HG03432 (cell line): ENCODE measurements at regions not wholly inside any gene's neighbourhood (a gene's known extent, or its start where the extent isn't known, plus 50 kb on each side); places are given as distances from the start of the nearest gene placed in this dataset.
"Not testable (repeated sequence)": the region's sequence is repeated elsewhere in the genome, so short reads cannot be mapped to it uniquely, and the experiment has no call there.

Experiments used
- ATAC-seq: cut with Tn5 transposase; IDR thresholded peaks from one replicate; pipeline ENCODE4 v1.9.1; 2021; ENCODE audit warnings: mild to moderate bottlenecking, moderate library complexity; ENCODE audit not compliant: unreplicated experiment

DNA sequence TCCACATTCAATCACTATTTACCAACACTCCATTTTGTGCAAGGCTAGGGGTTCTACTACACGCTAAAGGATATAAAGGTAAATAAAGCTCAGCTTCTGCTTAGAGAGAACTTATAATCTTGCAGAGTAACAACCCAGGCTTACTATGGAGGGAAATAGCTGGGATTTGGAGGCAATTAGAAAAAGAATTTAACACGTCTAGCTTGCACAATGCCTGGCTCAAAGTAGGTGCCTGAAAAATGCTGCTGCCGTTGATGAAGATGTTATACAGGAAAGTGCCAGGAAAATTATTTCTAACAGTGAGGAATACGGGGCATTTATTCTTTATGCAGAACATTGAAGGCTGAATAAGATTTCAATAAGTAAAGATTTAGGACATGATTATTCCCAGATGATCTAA is 214.2 kb downstream of the KITLG start:
- no peak for ATAC-seq

- no peak for ATAC-seq
Measured at GRCh38 chr12:88367231-88367630, 213.0 kb downstream of the KITLG start.

DNA sequence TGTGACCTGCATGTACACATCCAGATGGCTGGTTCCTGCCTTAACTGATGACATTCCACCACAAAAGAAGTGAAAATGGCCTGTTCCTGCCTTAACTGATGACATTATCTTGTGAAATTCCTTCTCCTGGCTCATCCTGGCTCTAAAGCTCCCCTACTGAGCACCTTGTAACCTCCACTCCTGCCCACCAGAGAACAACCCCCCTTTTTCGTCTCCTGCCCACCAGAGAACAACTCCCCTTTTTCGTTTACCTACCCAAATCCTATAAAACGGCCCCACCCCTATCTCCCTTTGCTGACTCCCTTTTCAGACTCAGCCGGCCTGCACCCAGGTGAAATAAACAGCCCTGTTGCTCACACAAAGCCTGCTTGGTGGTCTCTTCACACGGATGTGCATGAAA is 212.2 kb downstream of the KITLG start:
- not testable (repeated sequence) for ATAC-seq

DNA sequence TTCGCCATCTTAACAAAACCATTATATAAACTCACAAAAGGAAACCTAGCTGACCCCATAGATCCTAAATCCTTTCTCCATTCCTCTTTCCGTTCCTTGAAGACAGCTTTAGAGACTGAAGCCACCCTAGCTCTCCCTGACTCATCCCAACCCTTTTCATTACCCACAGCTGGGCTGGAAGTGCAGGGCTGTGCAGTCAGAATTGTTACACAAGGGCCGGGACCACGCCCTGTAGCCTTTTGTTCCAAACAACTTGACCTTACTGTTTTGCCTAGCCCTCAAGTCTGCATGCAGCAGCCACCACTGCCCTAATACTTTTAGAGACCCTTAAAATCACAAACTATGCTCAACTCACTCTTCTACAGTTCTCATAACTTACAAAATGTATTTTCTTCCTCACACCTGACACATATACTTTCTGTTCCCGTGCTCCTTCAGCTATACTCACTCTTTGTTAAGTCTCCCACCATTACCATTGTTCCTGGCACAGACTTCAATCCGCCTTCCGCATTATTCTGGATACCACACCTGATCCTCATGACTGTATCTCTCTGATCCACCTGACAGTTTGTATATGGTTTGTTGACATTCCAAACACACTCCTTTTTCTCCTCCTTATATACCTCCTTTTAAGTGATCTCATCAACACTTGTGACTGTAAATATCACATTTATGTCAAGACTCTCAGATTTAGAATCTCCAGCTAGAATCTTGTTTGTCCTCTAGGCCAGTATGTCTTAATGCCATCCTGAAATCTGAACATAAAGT is 208.7 kb downstream of the KITLG start:
- ATAC-seq = no peak

GRCh38 chr12:88375306-88376305 is 204.7 kb downstream of the KITLG start:
- no peak for ATAC-seq

DNA sequence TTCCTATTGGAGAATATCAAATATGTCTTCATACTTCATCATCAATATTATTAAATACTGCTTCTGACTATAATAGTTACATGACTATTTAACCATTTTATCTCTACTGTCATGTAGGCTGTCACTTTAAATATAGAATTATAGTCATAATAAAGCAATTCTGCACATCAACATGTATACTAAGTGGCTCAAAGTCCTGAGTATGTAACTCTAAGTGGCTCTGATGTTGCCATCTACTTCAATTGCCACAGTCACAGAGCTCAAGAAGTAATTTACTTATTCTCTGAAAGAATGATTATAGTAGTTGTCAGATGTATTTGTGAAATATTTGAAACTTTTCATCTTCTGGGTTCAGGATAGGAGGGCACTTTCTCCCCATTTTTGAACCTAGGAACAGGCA is 202.3 kb downstream of the KITLG start:
- ATAC-seq = no peak

GRCh38 chr12:88381466-88381865 is 198.8 kb downstream of the KITLG start:
- no peak for ATAC-seq

- peak; percentile 71 for ATAC-seq
Measured at GRCh38 chr12:88383405-88383804, 196.9 kb downstream of the KITLG start.

- ATAC-seq = peak; percentile 38
Measured at GRCh38 chr12:88388566-88389540, 191.4 kb downstream of the KITLG start.

DNA sequence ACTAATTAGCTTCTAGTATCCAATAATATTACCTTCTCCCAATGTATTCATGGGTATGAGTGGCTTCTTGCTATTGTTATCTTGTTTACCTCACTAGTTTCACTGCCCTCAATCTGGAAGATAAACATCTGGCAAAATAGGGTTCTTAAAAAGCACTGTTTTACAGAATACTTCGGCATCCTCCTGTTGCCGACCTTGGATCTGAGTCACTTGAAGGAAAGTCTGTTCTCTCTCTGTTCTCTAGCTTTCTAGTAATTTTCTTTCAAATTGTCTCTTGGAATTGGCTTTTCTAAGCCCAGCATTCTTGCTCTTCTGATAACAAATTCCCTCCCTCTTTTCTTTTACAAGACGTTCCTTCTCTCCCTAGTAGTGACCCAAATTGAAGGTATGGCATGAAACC is 189.5 kb downstream of the KITLG start:
- ATAC-seq = no peak

- ATAC-seq = peak; percentile 68
Measured at GRCh38 chr12:88391556-88391955, 188.7 kb downstream of the KITLG start.

- ATAC-seq = no peak
Measured at GRCh38 chr12:88393017-88393767, 187.1 kb downstream of the KITLG start.

GRCh38 chr12:88398031-88398430 is 182.2 kb downstream of the KITLG start:
- ATAC-seq = no peak

GRCh38 chr12:88399811-88400210 is 180.5 kb downstream of the KITLG start:
- no peak for ATAC-seq

- ATAC-seq = no peak
Measured at GRCh38 chr12:88400302-88400701, 180.0 kb downstream of the KITLG start.

- no peak for ATAC-seq
Measured at GRCh38 chr12:88401155-88401554, 179.1 kb downstream of the KITLG start.

- no peak for ATAC-seq
Measured at GRCh38 chr12:88406905-88407304, 173.4 kb downstream of the KITLG start.

GRCh38 chr12:88408823-88409222 is 171.4 kb downstream of the KITLG start:
- ATAC-seq = no peak

DNA sequence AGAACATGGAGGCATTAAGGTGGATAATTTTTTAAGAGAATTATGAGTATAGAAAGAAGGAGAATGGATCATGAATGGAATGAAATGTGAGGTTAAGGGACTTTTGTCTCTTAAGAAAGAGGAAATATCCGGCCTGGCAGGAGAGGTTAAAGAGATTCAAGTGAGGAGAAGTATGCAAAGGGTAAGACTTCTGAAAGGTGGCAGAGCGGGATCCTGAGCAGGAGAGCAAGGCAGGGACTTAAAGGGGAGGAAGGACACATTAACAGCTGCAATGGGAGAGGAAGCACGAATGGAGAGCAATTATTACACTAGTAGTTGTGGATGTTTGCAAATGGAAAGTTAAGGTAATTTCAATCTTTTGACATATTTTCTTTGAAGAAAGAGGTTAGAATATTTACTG is 171.0 kb downstream of the KITLG start:
- no peak for ATAC-seq

DNA sequence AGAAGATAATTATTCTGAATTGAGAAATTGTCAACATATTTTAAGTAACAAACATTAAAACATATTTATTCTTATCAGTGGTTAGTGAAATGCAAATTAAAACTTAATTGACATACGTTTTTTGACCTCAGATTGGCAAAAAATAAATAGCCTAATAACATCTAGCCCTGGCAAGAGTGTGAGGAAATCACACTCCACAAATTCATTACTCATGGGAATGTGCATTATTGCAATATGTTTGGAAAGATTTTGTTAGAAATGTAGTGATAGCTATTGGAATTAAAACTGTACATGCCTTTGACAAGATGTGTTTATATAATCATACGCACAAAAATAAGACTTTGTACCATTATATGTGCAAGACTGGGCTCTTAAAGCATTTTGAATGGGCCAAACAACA is 168.6 kb downstream of the KITLG start:
- ATAC-seq = no peak
